UCSD-AML1 (cell line): ENCODE measurements at regions not wholly inside any gene's neighbourhood (a gene's known extent, or its start where the extent isn't known, plus 50 kb on each side); places are given as distances from the start of the nearest gene placed in this dataset.

Experiments
- DNase-seq: peaks from one replicate; lab custom pipeline; 2025; ENCODE audit not compliant: unreplicated experiment; lab: John Stamatoyannopoulos, UW

DNA sequence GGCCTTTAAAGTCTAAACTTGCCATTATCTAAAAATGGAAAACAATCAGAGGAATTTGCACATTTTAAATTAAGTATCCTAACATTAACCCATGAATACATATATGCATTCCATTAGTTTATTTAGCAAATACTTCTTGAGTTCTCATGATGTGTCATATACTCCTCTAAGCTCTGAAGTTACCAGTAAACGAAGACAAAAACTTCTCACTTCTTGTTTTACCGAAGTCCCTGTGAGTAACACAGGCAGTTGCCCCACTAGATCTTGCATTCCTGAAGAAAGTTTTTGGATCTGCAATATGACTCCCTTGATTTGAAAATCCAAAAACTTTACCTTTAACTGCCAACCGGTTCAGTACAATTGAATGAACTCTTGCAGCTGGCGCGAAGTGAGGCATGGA is 439.0 kb upstream of the MPDZ start:
- DNase-seq = no peak

GRCh38 chr9:13718086-13718485 is 438.6 kb upstream of the MPDZ start:
- DNase-seq = no peak

DNA sequence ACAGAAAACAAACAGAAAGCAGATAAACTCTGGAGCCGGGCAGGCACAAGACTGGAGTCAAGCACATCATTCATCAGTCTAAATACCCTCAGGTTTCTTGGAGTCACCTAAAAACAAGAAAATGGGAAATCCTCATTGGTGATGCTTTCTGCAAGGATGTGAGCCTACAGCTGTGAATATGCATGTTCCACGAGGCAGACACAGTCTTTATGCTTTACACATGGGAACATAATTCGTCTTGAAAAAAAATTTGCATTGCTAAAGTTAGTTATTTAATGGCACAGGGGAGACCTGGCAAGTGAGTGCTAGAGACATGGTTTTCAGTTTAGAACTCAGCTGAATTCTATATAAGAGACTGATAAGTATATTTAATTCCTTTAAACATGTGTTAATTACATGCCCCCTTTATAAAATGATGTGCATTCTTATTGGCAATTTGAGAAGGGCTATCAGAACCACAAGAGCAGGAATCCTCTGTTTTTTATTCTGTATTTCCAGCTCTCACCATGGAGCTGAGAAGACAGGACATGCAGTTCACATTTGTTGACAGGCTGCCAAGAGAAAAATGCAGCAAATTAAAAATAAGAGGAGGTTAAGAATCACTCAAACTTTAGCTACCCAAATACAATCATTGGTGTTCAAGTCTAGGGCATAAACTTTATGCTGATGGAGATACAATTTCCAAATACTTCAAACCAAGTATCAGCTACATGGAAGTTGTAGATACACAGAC is 438.0 kb upstream of the MPDZ start:
- DNase-seq = no peak

DNA sequence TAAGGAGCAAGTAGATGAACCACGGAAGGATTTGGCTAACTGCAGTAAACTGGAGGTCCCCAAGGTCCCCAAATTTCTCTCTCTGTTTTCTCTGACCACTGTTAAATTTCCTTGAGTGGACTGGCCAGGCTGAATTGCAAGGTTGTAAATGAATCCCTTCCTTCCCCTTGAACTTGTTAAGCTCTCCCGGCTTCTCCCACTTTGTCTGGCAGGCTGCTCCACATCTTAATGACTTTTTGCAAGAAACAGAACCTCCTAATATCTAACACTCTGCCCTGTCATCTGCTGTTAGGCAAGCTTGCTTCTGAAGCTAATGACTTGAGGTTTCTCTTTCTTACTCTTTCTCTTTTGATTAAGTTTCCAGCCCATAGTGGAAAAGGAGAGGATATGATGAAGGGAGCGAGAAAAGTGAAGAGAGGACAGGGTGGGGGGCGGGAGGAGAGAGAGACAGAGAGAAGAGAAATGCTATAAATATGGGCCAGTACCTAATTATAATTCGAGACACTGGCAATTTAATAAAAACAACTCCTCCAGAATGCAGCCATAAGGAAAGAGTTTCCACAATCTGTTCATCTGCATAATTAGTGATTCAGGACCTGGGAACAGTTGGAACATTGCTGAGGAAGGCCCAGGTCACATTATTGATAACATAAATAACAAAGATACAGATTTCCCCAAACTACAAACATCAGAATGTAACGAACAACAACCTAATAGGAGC is 437.3 kb upstream of the MPDZ start:
- DNase-seq = no peak

- no peak for DNase-seq
Observed at GRCh38 chr9:13716090-13716489, 436.6 kb upstream of the MPDZ start.

DNA sequence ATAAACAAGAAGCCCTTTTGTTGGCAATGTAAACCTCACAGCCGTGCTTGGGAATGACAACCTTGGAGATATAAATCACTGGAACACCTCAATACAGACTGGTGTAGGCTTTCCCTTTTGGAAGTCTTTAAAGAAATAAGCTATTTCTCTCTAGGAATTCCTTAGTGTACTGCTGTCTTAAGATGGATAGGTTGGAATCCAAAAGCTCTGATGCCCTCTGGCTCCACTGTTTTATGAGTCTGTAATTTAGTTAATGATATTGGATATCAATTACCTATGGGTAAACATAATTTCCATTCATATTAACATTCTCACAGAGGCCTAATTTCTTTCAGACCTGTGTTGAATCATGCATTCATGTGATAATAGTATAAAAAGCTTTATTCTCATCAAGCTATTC is 435.9 kb upstream of the MPDZ start:
- DNase-seq = no peak

- no peak for DNase-seq
Observed at GRCh38 chr9:13707612-13708576, 428.4 kb upstream of the MPDZ start.

GRCh38 chr9:13705918-13706317 is 426.4 kb upstream of the MPDZ start:
- no peak for DNase-seq

DNA sequence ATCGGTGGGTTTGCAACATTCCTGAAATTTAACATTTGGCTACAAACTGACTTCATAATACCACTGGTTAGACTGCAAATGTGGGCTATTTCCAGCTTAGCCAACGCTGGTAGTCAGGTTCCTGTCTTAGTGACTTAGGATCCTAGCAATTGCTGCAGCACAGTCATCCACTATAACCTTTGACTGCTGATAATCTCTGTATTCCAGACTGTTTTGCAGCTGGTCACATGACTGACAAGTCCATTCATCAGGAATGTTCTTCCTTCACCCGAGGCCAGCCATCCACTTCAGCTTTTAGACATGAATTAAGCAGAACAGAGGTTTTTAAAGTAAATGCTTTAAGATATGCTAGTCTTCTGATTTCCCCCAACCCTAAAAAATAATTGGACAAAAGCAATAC is 425.9 kb upstream of the MPDZ start:
- DNase-seq = no peak

GRCh38 chr9:13690595-13690994 is 411.1 kb upstream of the MPDZ start:
- no peak for DNase-seq

- DNase-seq = no peak
Observed at GRCh38 chr9:13689925-13690324, 410.4 kb upstream of the MPDZ start.

GRCh38 chr9:13688990-13689600 is 409.6 kb upstream of the MPDZ start:
- DNase-seq = no peak

- DNase-seq = no peak
Observed at GRCh38 chr9:13688223-13688989, 408.9 kb upstream of the MPDZ start.

DNA sequence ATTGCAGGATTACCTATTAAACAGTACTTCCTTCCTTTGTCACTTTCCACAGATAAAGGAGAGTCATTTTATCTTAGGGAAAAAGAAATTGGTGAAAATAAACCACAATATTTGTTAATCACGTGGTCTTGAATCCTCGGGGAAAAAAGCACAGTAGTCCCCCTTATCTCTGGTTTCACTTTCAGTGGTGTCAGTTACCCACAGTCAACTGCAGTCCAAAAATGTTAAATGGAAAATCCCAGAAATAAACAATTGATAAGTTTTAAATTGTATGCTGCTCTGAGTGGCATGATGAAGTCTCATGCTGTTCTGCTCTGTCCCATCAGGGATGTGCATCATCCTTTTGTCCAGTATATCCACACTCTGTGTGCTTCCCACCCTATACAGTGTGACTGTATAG is 405.2 kb upstream of the MPDZ start:
- no peak for DNase-seq

DNA sequence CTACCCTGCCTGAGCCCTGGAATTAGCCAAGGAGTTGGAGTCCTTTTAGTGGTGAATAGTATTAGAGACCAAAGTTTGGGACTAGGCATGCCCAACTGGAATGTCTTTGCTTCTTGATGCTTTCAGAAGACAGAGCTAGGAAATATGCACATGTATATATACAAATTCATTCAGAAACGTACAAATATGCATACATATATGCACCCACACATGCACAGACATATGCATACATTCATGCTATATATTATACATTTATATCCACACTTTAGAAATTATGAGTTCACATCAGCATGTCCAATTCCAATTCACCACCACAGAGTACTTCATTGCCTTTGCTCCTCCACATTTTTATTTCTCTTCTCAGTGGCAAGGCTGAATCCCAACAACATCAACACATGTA is 398.3 kb upstream of the MPDZ start:
- no peak for DNase-seq

DNA sequence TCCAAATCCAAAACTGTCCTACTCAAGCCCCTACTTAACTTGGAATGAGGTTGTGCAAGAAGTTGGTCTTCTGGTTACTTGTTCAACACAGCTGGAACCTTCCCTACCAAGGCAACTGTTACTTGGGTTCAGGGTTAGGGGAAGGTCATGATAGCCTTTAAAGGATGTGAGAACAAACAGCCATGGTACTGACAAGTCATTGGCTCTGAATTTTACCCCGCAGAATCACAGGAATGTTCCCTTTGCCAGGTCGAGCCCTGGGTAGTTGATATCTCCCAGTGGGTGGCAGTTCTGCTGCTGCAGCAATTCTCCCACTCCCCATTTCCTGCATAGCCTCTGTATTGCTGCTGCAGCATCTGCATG is 396.1 kb upstream of the MPDZ start:
- no peak for DNase-seq

DNA sequence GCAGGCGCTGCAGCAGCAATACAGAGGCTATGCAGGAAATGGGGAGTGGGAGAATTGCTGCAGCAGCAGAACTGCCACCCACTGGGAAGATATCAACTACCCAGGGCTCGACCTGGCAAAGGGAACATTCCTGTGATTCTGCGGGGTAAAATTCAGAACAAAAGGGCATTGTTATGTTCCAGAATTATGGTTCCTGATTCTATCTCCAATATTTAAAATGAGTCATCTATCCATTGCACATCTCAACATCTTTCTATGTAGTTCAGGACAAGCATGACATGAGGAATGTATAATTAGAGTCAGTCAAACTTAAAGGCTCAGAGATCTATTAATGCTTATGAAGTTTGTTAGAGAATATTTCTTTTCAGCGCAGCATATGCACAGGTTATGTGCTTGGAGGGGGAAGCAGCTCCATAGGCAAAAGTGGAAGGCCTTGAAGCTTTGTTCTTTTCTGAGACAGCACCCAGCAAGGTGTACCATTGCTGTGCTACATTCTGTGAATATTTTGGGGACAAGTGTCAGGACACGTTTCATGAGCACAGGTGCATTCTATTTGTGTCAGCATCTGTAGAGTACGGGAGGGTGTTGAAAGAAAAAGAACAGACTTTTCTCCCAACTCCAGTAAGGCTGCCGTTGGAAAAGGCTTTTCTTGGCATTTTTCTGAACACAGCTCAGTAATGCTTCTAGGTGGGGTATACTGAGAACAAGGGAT is 395.6 kb upstream of the MPDZ start:
- no peak for DNase-seq

GRCh38 chr9:13673348-13673747 is 393.9 kb upstream of the MPDZ start:
- DNase-seq = no peak

DNA sequence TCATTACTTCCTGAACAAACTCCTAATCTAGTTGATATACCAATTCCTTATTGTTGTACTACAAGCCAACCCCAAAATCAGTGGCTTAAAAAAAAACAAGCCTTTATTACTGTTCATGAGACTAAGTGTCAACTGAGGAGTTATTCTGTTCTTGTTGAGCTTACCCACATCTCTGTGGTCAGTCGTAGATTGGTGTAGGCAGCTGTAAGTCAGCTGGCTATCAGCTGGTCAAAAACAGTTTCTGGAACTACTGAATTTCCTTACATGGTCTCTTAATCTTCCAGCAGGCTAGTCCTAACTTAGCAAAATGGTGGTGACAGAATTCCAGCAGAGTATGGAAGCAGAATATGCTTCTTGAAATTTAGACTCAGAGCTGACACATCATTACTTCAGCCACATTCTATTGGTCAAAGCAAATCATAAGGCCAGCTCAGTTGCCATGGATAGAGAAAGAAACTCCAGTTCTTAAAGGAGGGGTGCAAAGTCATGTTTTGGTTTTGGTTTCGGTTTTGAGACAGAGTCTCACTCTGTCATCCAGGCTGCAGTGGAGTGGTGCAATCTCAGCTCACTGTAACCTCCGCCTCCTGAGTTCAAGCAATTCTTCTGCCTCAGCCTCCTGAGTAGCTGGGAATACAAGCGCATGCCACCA is 386.1 kb upstream of the MPDZ start:
- no peak for DNase-seq
